ENCODE measurements at regions not wholly inside any gene's neighbourhood (a gene's known extent, or its start where the extent isn't known, plus 50 kb on each side); places are given as distances from the start of the nearest gene placed in this dataset.

DNA sequence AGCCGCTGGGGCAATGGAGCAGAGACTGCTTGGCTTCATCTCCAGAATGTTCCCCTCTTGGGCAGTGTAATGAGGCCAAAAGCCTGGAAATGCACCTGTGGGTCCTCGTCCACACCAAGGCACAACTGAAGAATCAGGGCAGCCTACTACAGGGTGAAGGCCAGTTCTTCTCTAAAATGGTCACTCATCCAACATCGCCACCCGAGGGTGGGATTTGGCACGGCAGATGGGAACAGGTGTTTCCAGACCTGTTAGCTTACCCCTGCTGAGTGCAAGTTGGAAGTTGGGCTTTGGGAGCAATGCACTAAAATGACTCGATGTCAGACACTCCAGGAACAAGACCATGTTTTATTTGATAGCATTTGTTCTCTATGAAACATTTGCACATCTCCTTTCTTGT, 543.7 kb downstream of the NPHP4 start:
- no peak for TF ChIP-seq POLR2A (IDR thresholded peaks at IDR 0.05)
- TF ChIP-seq, protein P1, sequence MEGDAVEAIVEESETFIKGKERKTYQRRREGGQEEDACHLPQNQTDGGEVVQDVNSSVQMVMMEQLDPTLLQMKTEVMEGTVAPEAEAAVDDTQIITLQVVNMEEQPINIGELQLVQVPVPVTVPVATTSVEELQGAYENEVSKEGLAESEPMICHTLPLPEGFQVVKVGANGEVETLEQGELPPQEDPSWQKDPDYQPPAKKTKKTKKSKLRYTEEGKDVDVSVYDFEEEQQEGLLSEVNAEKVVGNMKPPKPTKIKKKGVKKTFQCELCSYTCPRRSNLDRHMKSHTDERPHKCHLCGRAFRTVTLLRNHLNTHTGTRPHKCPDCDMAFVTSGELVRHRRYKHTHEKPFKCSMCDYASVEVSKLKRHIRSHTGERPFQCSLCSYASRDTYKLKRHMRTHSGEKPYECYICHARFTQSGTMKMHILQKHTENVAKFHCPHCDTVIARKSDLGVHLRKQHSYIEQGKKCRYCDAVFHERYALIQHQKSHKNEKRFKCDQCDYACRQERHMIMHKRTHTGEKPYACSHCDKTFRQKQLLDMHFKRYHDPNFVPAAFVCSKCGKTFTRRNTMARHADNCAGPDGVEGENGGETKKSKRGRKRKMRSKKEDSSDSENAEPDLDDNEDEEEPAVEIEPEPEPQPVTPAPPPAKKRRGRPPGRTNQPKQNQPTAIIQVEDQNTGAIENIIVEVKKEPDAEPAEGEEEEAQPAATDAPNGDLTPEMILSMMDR (IDR thresholded peaks at IDR 0.05), result no peak

All from lower leg skin (tissue), 3 donors.